ENCODE measurements at regions not wholly inside any gene's neighbourhood (a gene's known extent, or its start where the extent isn't known, plus 50 kb on each side); places are given as distances from the start of the nearest gene placed in this dataset.

GRCh38 chr18:41783879-41784278 is 171.2 kb upstream of the PIK3C3 start:
- Histone ChIP-seq H4K8ac (ENCODE audit: low read length) (no peak overlapping the region), H2AFZ (ENCODE audit: low read depth, low read length) (no peak overlapping the region), H3K27me3 (ENCODE audit: control insufficient read depth in 1 of 2, insufficient read depth in 1 of 2, low read length in 2 of 2) (no peaks in the 10 kb centered on the region), H4K91ac (ENCODE audit: low read length) (no peak overlapping the region), H3K9me3 (ENCODE audit: control insufficient read depth, low read length) (no peaks in the 10 kb centered on the region), H3K4me1 (ENCODE audit: control insufficient read depth, insufficient read depth, low read depth, low read length) (no peaks in the 10 kb centered on the region), H3K4ac (ENCODE audit: low read depth in 1 of 2, low read length in 2 of 2) (no peak overlapping the region), H2BK120ac (ENCODE audit: low read depth, low read length) (no peak overlapping the region), H3K23ac (ENCODE audit: low read length in 2 of 2) (no peak overlapping the region), H3K9ac (ENCODE audit: low read length) (no peak overlapping the region), H3K14ac (ENCODE audit: low read length in 2 of 2) (no peak overlapping the region), H2BK5ac (ENCODE audit: low read depth, low read length, poor library complexity, severe bottlenecking) (no peak overlapping the region), H3K36me3 (ENCODE audit: control insufficient read depth in 1 of 2, insufficient read depth in 2 of 2, low read depth in 1 of 2, low read length in 2 of 2) (no peaks in the 10 kb centered on the region), H2AK5ac (ENCODE audit: low read length, severe bottlenecking) (no peak overlapping the region), H3K79me1 (replicated peaks; ENCODE audit: low read length, poor library complexity, severe bottlenecking) (no peaks in the 10 kb centered on the region), H3K4me3 (ENCODE audit: insufficient read depth in 1 of 2, low read depth in 1 of 2, low read length in 2 of 2) (no peak overlapping the region), H2BK12ac (ENCODE audit: low read length in 2 of 2) (no peak overlapping the region), H3K27ac (ENCODE audit: low read length, poor library complexity, severe bottlenecking) (no peak overlapping the region), H3K18ac (ENCODE audit: low read depth in 1 of 2, low read length in 2 of 2) (no peak overlapping the region), H3K4me2 (ENCODE audit: low read length, poor library complexity, severe bottlenecking) (no peak overlapping the region), H2BK15ac (ENCODE audit: low read depth, poor library complexity, severe bottlenecking) (no peak overlapping the region)
- no peak for DNase-seq
- WGBS: 88% methylated on average over 1 of the region's 1 CpG

- Histone ChIP-seq H2AFZ (ENCODE audit: low read depth, low read length) (no peak overlapping the region), H3K14ac (ENCODE audit: low read length in 2 of 2) (no peak overlapping the region), H3K27me3 (ENCODE audit: control insufficient read depth in 1 of 2, insufficient read depth in 1 of 2, low read length in 2 of 2) (no peaks in the 10 kb centered on the region), H3K27ac (ENCODE audit: low read length, poor library complexity, severe bottlenecking) (no peak overlapping the region), H4K91ac (ENCODE audit: low read length) (no peak overlapping the region), H3K4me3 (ENCODE audit: insufficient read depth in 1 of 2, low read depth in 1 of 2, low read length in 2 of 2) (no peak overlapping the region), H4K8ac (ENCODE audit: low read length) (no peak overlapping the region), H2BK15ac (ENCODE audit: low read depth, poor library complexity, severe bottlenecking) (no peak overlapping the region), H3K79me1 (replicated peaks; ENCODE audit: low read length, poor library complexity, severe bottlenecking) (no peaks in the 10 kb centered on the region), H3K4ac (ENCODE audit: low read depth in 1 of 2, low read length in 2 of 2) (no peak overlapping the region), H3K4me1 (ENCODE audit: control insufficient read depth, insufficient read depth, low read depth, low read length) (no peaks in the 10 kb centered on the region), H2BK12ac (ENCODE audit: low read length in 2 of 2) (no peak overlapping the region), H2BK5ac (ENCODE audit: low read depth, low read length, poor library complexity, severe bottlenecking) (no peak overlapping the region), H2AK5ac (ENCODE audit: low read length, severe bottlenecking) (no peak overlapping the region), H3K23ac (ENCODE audit: low read length in 2 of 2) (no peak overlapping the region), H3K36me3 (ENCODE audit: control insufficient read depth in 1 of 2, insufficient read depth in 2 of 2, low read depth in 1 of 2, low read length in 2 of 2) (no peaks in the 10 kb centered on the region), H3K4me2 (ENCODE audit: low read length, poor library complexity, severe bottlenecking) (no peak overlapping the region), H2BK120ac (ENCODE audit: low read depth, low read length) (no peak overlapping the region), H3K9ac (ENCODE audit: low read length) (no peak overlapping the region), H3K18ac (ENCODE audit: low read depth in 1 of 2, low read length in 2 of 2) (no peak overlapping the region), H3K9me3 (ENCODE audit: control insufficient read depth, low read length) (no peaks in the 10 kb centered on the region)
- peak; percentile 26 for DNase-seq
- 78% methylated on average over 4 of the region's 5 CpGs for WGBS
Observed at GRCh38 chr18:41783065-41783818, 171.8 kb upstream of the PIK3C3 start.

GRCh38 chr18:41771973-41772372 is 183.1 kb upstream of the PIK3C3 start:
- Histone ChIP-seq H3K18ac (ENCODE audit: low read depth in 1 of 2, low read length in 2 of 2) (no peak overlapping the region), H3K36me3 (ENCODE audit: control insufficient read depth in 1 of 2, insufficient read depth in 2 of 2, low read depth in 1 of 2, low read length in 2 of 2) (no peaks in the 10 kb centered on the region), H3K14ac (ENCODE audit: low read length in 2 of 2) (no peak overlapping the region), H3K4ac (ENCODE audit: low read depth in 1 of 2, low read length in 2 of 2) (no peak overlapping the region), H3K23ac (ENCODE audit: low read length in 2 of 2) (no peak overlapping the region), H2AK5ac (ENCODE audit: low read length, severe bottlenecking) (no peak overlapping the region), H3K4me3 (ENCODE audit: insufficient read depth in 1 of 2, low read depth in 1 of 2, low read length in 2 of 2) (no peak overlapping the region), H4K91ac (ENCODE audit: low read length) (no peak overlapping the region), H2BK5ac (ENCODE audit: low read depth, low read length, poor library complexity, severe bottlenecking) (no peak overlapping the region), H2BK120ac (ENCODE audit: low read depth, low read length) (no peak overlapping the region), H2AFZ (ENCODE audit: low read depth, low read length) (no peak overlapping the region), H3K9ac (ENCODE audit: low read length) (no peak overlapping the region), H2BK15ac (ENCODE audit: low read depth, poor library complexity, severe bottlenecking) (no peak overlapping the region), H3K27me3 (ENCODE audit: control insufficient read depth in 1 of 2, insufficient read depth in 1 of 2, low read length in 2 of 2) (no peaks in the 10 kb centered on the region), H2BK12ac (ENCODE audit: low read length in 2 of 2) (no peak overlapping the region), H4K8ac (ENCODE audit: low read length) (no peak overlapping the region), H3K79me1 (replicated peaks; ENCODE audit: low read length, poor library complexity, severe bottlenecking) (no peaks in the 10 kb centered on the region), H3K4me2 (ENCODE audit: low read length, poor library complexity, severe bottlenecking) (no peak overlapping the region), H3K27ac (ENCODE audit: low read length, poor library complexity, severe bottlenecking) (no peak overlapping the region), H3K9me3 (ENCODE audit: control insufficient read depth, low read length) (no peaks in the 10 kb centered on the region), H3K4me1 (ENCODE audit: control insufficient read depth, insufficient read depth, low read depth, low read length) (no peaks in the 10 kb centered on the region)
- WGBS: 54% methylated on average over 1 of the region's 1 CpG
- peak; percentile 23 for DNase-seq

GRCh38 chr18:41769265-41769664 is 185.8 kb upstream of the PIK3C3 start:
- WGBS: no CpG with 5 or more reads among the region's 1 CpG
- H3K36me3 ChIP-seq (ENCODE audit: control insufficient read depth in 1 of 2, insufficient read depth in 2 of 2, low read depth in 1 of 2, low read length in 2 of 2): no peaks in the 10 kb centered on the region

More at GRCh38 chr18:41769265-41769664, 185.8 kb upstream of the PIK3C3 start:
- no peak overlapping the region for H2BK15ac ChIP-seq (ENCODE audit: low read depth, poor library complexity, severe bottlenecking)
- no peak overlapping the region for H3K4me2 ChIP-seq (ENCODE audit: low read length, poor library complexity, severe bottlenecking)
- H3K27me3 ChIP-seq (ENCODE audit: control insufficient read depth in 1 of 2, insufficient read depth in 1 of 2, low read length in 2 of 2): no peaks in the 10 kb centered on the region
- H2AK5ac ChIP-seq (ENCODE audit: low read length, severe bottlenecking): no peak overlapping the region
- no peak for DNase-seq
- no peaks in the 10 kb centered on the region for H3K9me3 ChIP-seq (ENCODE audit: control insufficient read depth, low read length)
- H3K27ac ChIP-seq (ENCODE audit: low read length, poor library complexity, severe bottlenecking): no peak overlapping the region
- H2AFZ ChIP-seq (ENCODE audit: low read depth, low read length): no peak overlapping the region
- no peak overlapping the region for H2BK12ac ChIP-seq (ENCODE audit: low read length in 2 of 2)
- H3K79me1 ChIP-seq (replicated peaks; ENCODE audit: low read length, poor library complexity, severe bottlenecking): no peaks in the 10 kb centered on the region
- H3K4me3 ChIP-seq (ENCODE audit: insufficient read depth in 1 of 2, low read depth in 1 of 2, low read length in 2 of 2): no peak overlapping the region
- H3K23ac ChIP-seq (ENCODE audit: low read length in 2 of 2): no peak overlapping the region
- H3K4me1 ChIP-seq (ENCODE audit: control insufficient read depth, insufficient read depth, low read depth, low read length): no peaks in the 10 kb centered on the region
- no peak overlapping the region for H2BK120ac ChIP-seq (ENCODE audit: low read depth, low read length)
- H3K18ac ChIP-seq (ENCODE audit: low read depth in 1 of 2, low read length in 2 of 2): no peak overlapping the region
- H4K8ac ChIP-seq (ENCODE audit: low read length): no peak overlapping the region
- H3K4ac ChIP-seq (ENCODE audit: low read depth in 1 of 2, low read length in 2 of 2): no peak overlapping the region
- no peak overlapping the region for H2BK5ac ChIP-seq (ENCODE audit: low read depth, low read length, poor library complexity, severe bottlenecking)
- H4K91ac ChIP-seq (ENCODE audit: low read length): no peak overlapping the region
- H3K9ac ChIP-seq (ENCODE audit: low read length): no peak overlapping the region
- H3K14ac ChIP-seq (ENCODE audit: low read length in 2 of 2): no peak overlapping the region
